OCI-LY1 (cell line): ENCODE measurements at regions not wholly inside any gene's neighbourhood (a gene's known extent, or its start where the extent isn't known, plus 50 kb on each side); places are given as distances from the start of the nearest gene placed in this dataset.

Experiments used
- H2AFZ ChIP-seq: fragments of 200-600 bp; sonication (generic), shearing (Covaris generic); 2 replicates; pipeline ENCODE4 v1.6.0; 2014; ENCODE audit warnings: antibody characterized with exemption, mild to moderate bottlenecking, low read length
- H3F3A ChIP-seq: fragments of 200-600 bp; sonication (generic), shearing (Covaris generic); 2 replicates; pipeline ENCODE4 v1.6.0; 2014; ENCODE audit warnings: mild to moderate bottlenecking, antibody characterized with exemption, low read length, moderate library complexity; ENCODE audit not compliant: insufficient read depth
- H3K27ac ChIP-seq: fragments of 200-600 bp; sonication (generic); 2 replicates; pipeline ENCODE4 v1.5.1; 2014; ENCODE audit warnings: low read length, mixed run types, mild to moderate bottlenecking, low read depth; ENCODE audit not compliant: poor library complexity, severe bottlenecking
- H3K27me3 ChIP-seq: fragments of 200-600 bp; sonication (generic); 2 replicates; pipeline ENCODE4 v1.6.0; 2014; ENCODE audit warnings: antibody characterized with exemption, mild to moderate bottlenecking, low read length, moderate library complexity; ENCODE audit not compliant: insufficient read depth
- H3K36me3 ChIP-seq: fragments of 200-600 bp; sonication (generic); 2 replicates; pipeline ENCODE4 v1.6.1; 2014; ENCODE audit warnings: mild to moderate bottlenecking, antibody characterized with exemption, low read length, moderate library complexity, mixed read lengths; ENCODE audit not compliant: insufficient read depth
- H3K4me1 ChIP-seq: fragments of 200-600 bp; sonication (generic); 2 replicates; pipeline ENCODE4 v1.5.1; 2014; ENCODE audit warnings: mild to moderate bottlenecking, low read length, moderate library complexity; ENCODE audit not compliant: insufficient read depth, severe bottlenecking
- H3K4me2 ChIP-seq: fragments of 200-600 bp; sonication (generic), shearing (Covaris generic); 2 replicates; pipeline ENCODE4 v1.6.1; 2014; ENCODE audit warnings: low read length
- H3K4me3 ChIP-seq: fragments of 200-600 bp; sonication (generic); 2 replicates; pipeline ENCODE4 v1.5.1; 2014; ENCODE audit warnings: low read length, low read depth, mild to moderate bottlenecking, mixed read lengths; ENCODE audit not compliant: poor library complexity, severe bottlenecking
- H3K79me2 ChIP-seq: fragments of 200-600 bp; shearing (Covaris generic); 2 replicates; pipeline ENCODE4 v1.6.1; 2016; ENCODE audit warnings: mixed run types, low read length, mixed read lengths; ENCODE audit not compliant: insufficient read depth
- H3K9ac ChIP-seq: fragments of 200-600 bp; sonication (generic), shearing (Covaris generic); 2 replicates; pipeline ENCODE4 v1.6.1; 2014; ENCODE audit warnings: mild to moderate bottlenecking, low read length, mixed read lengths
- H3K9me2 ChIP-seq: fragments of 200-600 bp; sonication (generic), shearing (Covaris generic); 2 replicates; pipeline ENCODE4 v1.6.1; 2014; ENCODE audit warnings: low read depth, mild to moderate bottlenecking, low read length, mixed read lengths
- H3K9me3 ChIP-seq: fragments of 200-600 bp; shearing (Covaris generic); 2 replicates; pipeline ENCODE4 v1.6.1; 2014; ENCODE audit warnings: low read length, mixed read lengths
- H4K20me1 ChIP-seq: fragments of 200-600 bp; sonication (generic), shearing (Covaris generic); 2 replicates; pipeline ENCODE4 v1.6.0; 2016; ENCODE audit warnings: mild to moderate bottlenecking, low read length; ENCODE audit not compliant: insufficient read depth
- CTCF ChIP-seq: fragments of 200-600 bp; sonication (generic), shearing (Covaris generic); IDR thresholded peaks from 2 replicates; pipeline ENCODE4 v1.5.1; 2017; ENCODE audit warnings: mild to moderate bottlenecking, antibody characterized with exemption, low read length, moderate library complexity, mixed read lengths
- EZH2 ChIP-seq: fragments of 200-600 bp; sonication (generic), shearing (Covaris generic); IDR thresholded peaks from 2 replicates; pipeline ENCODE4 v1.8.0; 2017; ENCODE audit warnings: borderline replicate concordance, mixed run types, mild to moderate bottlenecking, antibody characterized with exemption, low read length, moderate library complexity, mixed read lengths

- Histone ChIP-seq H4K20me1 (no peaks in the 10 kb centered on the region), H3K79me2 (no peaks in the 10 kb centered on the region), H3K4me2 (no peak overlapping the region), H3K4me1 (no peaks in the 10 kb centered on the region), H3K4me3 (no peak overlapping the region), H2AFZ (no peak overlapping the region), H3F3A (no peaks in the 10 kb centered on the region), H3K9me2 (no peaks in the 10 kb centered on the region), H3K36me3 (no peaks in the 10 kb centered on the region), H3K9ac (no peak overlapping the region), H3K9me3 (no peaks in the 10 kb centered on the region), H3K27me3 (no peaks in the 10 kb centered on the region), H3K27ac (no peak overlapping the region)
- TF ChIP-seq EZH2 (no peak), CTCF (no peak)
Measured at GRCh38 chr4:107392951-107393350, 327.1 kb downstream of the PAPSS1 start.

- Histone ChIP-seq H3K79me2 (no peaks in the 10 kb centered on the region), H4K20me1 (no peaks in the 10 kb centered on the region), H2AFZ (no peak overlapping the region), H3K27me3 (no peaks in the 10 kb centered on the region), H3F3A (no peaks in the 10 kb centered on the region), H3K4me2 (no peak overlapping the region), H3K9me3 (no peaks in the 10 kb centered on the region), H3K4me3 (no peak overlapping the region), H3K27ac (no peak overlapping the region), H3K36me3 (no peaks in the 10 kb centered on the region), H3K9ac (no peak overlapping the region), H3K4me1 (no peaks in the 10 kb centered on the region), H3K9me2 (no peaks in the 10 kb centered on the region)
- TF ChIP-seq CTCF (no peak), EZH2 (no peak)
Measured at GRCh38 chr4:107392380-107392779, 327.7 kb downstream of the PAPSS1 start.

- H3K27ac ChIP-seq = no peak overlapping the region
- no peak for TF ChIP-seq EZH2
- no peak for TF ChIP-seq CTCF
Measured at GRCh38 chr4:107391630-107392028, 328.4 kb downstream of the PAPSS1 start.

More at GRCh38 chr4:107391630-107392028, 328.4 kb downstream of the PAPSS1 start:
- Histone ChIP-seq H3K4me1 (no peaks in the 10 kb centered on the region), H3K9ac (no peak overlapping the region), H4K20me1 (no peaks in the 10 kb centered on the region), H3K4me3 (no peak overlapping the region), H3K9me2 (no peaks in the 10 kb centered on the region), H3K9me3 (no peaks in the 10 kb centered on the region), H2AFZ (no peak overlapping the region), H3K79me2 (no peaks in the 10 kb centered on the region), H3F3A (no peaks in the 10 kb centered on the region), H3K36me3 (no peaks in the 10 kb centered on the region), H3K4me2 (no peak overlapping the region), H3K27me3 (no peaks in the 10 kb centered on the region)
